ENCODE measurements at regions not wholly inside any gene's neighbourhood (a gene's known extent, or its start where the extent isn't known, plus 50 kb on each side); places are given as distances from the start of the nearest gene placed in this dataset.

DNA sequence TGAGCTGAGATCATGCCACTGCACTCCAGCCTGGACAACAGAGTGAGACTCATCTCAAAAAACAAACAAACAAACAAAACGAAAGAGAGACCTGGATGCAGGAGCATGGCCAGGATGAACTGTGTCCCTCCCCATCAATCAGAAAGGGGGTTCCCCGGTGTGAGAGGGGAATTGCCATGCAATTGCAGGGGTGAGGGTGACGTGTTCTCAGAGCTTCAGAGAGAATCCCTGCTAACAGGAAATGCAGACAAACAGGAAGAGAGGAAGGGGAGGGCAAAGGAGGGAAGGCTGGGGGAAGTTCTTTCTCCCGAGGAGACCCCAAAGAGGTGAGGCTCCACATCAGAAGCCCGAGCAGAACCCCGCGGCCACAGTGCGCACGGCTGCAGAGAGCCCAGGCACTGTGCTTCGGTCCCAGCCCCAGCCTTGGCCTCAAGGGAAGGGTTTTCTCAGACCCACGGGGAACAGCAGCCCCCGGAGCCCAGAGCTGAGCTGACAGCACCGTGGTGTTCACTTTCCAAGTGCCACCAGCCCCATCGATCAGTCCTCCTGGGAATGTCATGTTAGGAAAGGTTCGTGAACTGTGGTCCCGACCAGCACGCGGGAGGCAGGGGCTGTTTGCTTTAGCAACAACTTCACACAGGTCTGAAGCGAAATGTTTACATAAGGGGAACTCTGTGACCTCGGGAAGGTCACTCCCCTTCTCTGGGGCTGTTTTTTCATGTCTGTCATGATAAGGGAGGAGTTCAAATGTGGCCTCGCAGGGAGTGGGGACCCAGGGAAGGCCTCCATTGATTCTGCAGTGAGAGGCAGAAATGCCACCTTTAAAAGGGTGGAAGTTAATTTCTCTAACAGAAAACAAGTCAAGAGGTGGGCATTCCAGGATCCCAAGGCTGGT, 108.0 kb upstream of the ANO1 start:
- H3K27me3 ChIP-seq (ENCODE audit: insufficient read depth, low read length): no peaks in the 10 kb centered on the region

More for the DNA sequence above, 108.0 kb upstream of the ANO1 start:
- Mint-ChIP-seq H3K36me3 (ENCODE audit: insufficient read depth in 1 of 3, low read depth in 3 of 3) (no peaks in the 10 kb centered on the region), H3K27ac (peak overlapping the region in 1 of 3 experiments; percentile 23; a peak in 1 of 7 replicates), H3K27me3 (ENCODE audit: low read depth) (peaks cover 14% of the 10 kb centered on the region), H3K4me1 (peaks cover 14 to 19% of the 10 kb centered on the region in 2 experiments), H3K9me3 (no peaks in the 10 kb centered on the region), H3K4me3 (no peak overlapping the region)
- no peaks in the 10 kb centered on the region for H3K23me2 ChIP-seq (ENCODE audit: insufficient read length, low read depth, low read length, poor library complexity, severe bottlenecking)
- no peak overlapping the region for H4K91ac ChIP-seq (ENCODE audit: insufficient read length, low read depth, low read length)
- no peaks in the 10 kb centered on the region for H3K79me1 ChIP-seq (ENCODE audit: insufficient read depth, low read depth, low read length, poor library complexity, severe bottlenecking)
- no peak for DNase-seq
- H3K4ac ChIP-seq (ENCODE audit: low read depth, low read length): no peak overlapping the region
- H3K27ac ChIP-seq (ENCODE audit: insufficient read length, low read depth, low read length): no peak overlapping the region
- H3K4me2 ChIP-seq (ENCODE audit: insufficient read depth, insufficient read length, low read length): no peak overlapping the region
- H3K23ac ChIP-seq (ENCODE audit: insufficient read length, low read depth, low read length): no peak overlapping the region
- no peak overlapping the region for H2BK20ac ChIP-seq (ENCODE audit: low read depth, low read length, poor library complexity, severe bottlenecking)
- no peak overlapping the region for H4K8ac ChIP-seq (replicated peaks; ENCODE audit: insufficient read length, low read depth, low read length)
- peak overlapping the region; percentile 23 for H3K18ac ChIP-seq (ENCODE audit: insufficient read length, low read depth, low read length)
- H3K14ac ChIP-seq (ENCODE audit: insufficient read depth, low read length): peak overlapping the region; percentile 55; the same call in 1 of the 2 replicates
- WGBS (ENCODE audit: extremely low coverage, insufficient read length, low lambda C conversion rate): no CpG with 5 or more reads among the region's 21 CpGs
- no peak overlapping the region for H4K5ac ChIP-seq (ENCODE audit: insufficient read length, low read depth, low read length)
- no peak overlapping the region for H3K56ac ChIP-seq (ENCODE audit: insufficient read length, low read depth, low read length)
- no peak overlapping the region for H2AFZ ChIP-seq (ENCODE audit: low read length)
- TF ChIP-seq, protein P1, sequence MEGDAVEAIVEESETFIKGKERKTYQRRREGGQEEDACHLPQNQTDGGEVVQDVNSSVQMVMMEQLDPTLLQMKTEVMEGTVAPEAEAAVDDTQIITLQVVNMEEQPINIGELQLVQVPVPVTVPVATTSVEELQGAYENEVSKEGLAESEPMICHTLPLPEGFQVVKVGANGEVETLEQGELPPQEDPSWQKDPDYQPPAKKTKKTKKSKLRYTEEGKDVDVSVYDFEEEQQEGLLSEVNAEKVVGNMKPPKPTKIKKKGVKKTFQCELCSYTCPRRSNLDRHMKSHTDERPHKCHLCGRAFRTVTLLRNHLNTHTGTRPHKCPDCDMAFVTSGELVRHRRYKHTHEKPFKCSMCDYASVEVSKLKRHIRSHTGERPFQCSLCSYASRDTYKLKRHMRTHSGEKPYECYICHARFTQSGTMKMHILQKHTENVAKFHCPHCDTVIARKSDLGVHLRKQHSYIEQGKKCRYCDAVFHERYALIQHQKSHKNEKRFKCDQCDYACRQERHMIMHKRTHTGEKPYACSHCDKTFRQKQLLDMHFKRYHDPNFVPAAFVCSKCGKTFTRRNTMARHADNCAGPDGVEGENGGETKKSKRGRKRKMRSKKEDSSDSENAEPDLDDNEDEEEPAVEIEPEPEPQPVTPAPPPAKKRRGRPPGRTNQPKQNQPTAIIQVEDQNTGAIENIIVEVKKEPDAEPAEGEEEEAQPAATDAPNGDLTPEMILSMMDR (conservative IDR thresholded peaks at IDR 0.05): no peak
- H2BK12ac ChIP-seq (ENCODE audit: insufficient read length, low read depth, low read length): no peak overlapping the region
- no peak overlapping the region for H3K9ac ChIP-seq (ENCODE audit: extremely low read depth, insufficient read length, low read length)
- H2AK5ac ChIP-seq (ENCODE audit: insufficient read length, low read length): no peak overlapping the region
- H3K79me2 ChIP-seq (ENCODE audit: insufficient read depth, low read length): no peaks in the 10 kb centered on the region
- no peaks in the 10 kb centered on the region; the same call in 1 of the 2 replicates for H3K4me1 ChIP-seq (ENCODE audit: insufficient read depth, low read length)
- no peaks in the 10 kb centered on the region for H4K20me1 ChIP-seq (ENCODE audit: control insufficient read depth, insufficient read depth, insufficient read length)
- no peaks in the 10 kb centered on the region for H3K9me3 ChIP-seq (ENCODE audit: control insufficient read depth, low read depth, low read length)
- no peak overlapping the region for H3T11ph ChIP-seq (ENCODE audit: low read length)
- no peak overlapping the region for H2BK15ac ChIP-seq (ENCODE audit: low read depth, low read length)
- H2BK5ac ChIP-seq (ENCODE audit: insufficient read length, low read length): no peak overlapping the region
- no peak overlapping the region for H2BK120ac ChIP-seq (ENCODE audit: low read depth, low read length, poor library complexity, severe bottlenecking)
